Mesothelial cell of epicardium (in vitro differentiated cells): ENCODE measurements at regions not wholly inside any gene's neighbourhood (a gene's known extent, or its start where the extent isn't known, plus 50 kb on each side); places are given as distances from the start of the nearest gene placed in this dataset.

Source experiments
- DNase-seq, 2 experiments: peaks; one replicate each; pipeline ENCODE4 v3.0.0; 2021; ENCODE audit warnings: low spot score in 2 of 2; ENCODE audit not compliant: unreplicated experiment in 2 of 2
- H3K27ac Mint-ChIP-seq: 2 replicates; pipeline ENCODE4 v1.8.0; 2021; ENCODE audit warnings: mixed read lengths
- H3K27me3 Mint-ChIP-seq: 2 replicates; pipeline ENCODE4 v1.8.0; 2021; ENCODE audit warnings: low read depth, mixed read lengths
- H3K36me3 Mint-ChIP-seq: 2 replicates; pipeline ENCODE4 v1.8.0; 2021; ENCODE audit warnings: mixed read lengths
- H3K4me1 Mint-ChIP-seq: 2 replicates; pipeline ENCODE4 v1.8.0; 2021; ENCODE audit warnings: mixed read lengths
- H3K4me3 Mint-ChIP-seq: 2 replicates; pipeline ENCODE4 v1.8.0; 2021; ENCODE audit warnings: mild to moderate bottlenecking, moderate library complexity, mixed read lengths
- H3K9me3 Mint-ChIP-seq: 2 replicates; pipeline ENCODE4 v1.8.0; 2021; ENCODE audit warnings: mixed read lengths
- CTCF ChIP-seq: fragments of 200-600 bp; sonication (generic); IDR thresholded peaks from one replicate; pipeline ENCODE4 v1.5.0; 2021; ENCODE audit warnings: antibody characterized with exemption; ENCODE audit not compliant: unreplicated experiment

GRCh38 chr3:124428372-124429128 is 301.7 kb upstream of the UMPS start:
- H3K27ac Mint-ChIP-seq, result no peak overlapping the region
- peaks cover 34% of the 10 kb centered on the region for H3K36me3 Mint-ChIP-seq
- no peak for DNase-seq
- peaks cover 72% of the 10 kb centered on the region for H3K27me3 Mint-ChIP-seq
- H3K4me1 Mint-ChIP-seq, result peaks cover 5% of the 10 kb centered on the region
- TF ChIP-seq CTCF, result no peak
- H3K4me3 Mint-ChIP-seq, result no peak overlapping the region
- no peaks in the 10 kb centered on the region for H3K9me3 Mint-ChIP-seq

- peaks cover 36% of the 10 kb centered on the region for H3K36me3 Mint-ChIP-seq
- no peaks in the 10 kb centered on the region for H3K9me3 Mint-ChIP-seq
Observed at GRCh38 chr3:124429129-124429815, 301.0 kb upstream of the UMPS start.

GRCh38 chr3:124431331-124431994 is 298.8 kb upstream of the UMPS start:
- Mint-ChIP-seq H3K27ac (no peak overlapping the region), H3K9me3 (peaks cover 11% of the 10 kb centered on the region), H3K27me3 (peaks cover 64% of the 10 kb centered on the region), H3K36me3 (peaks cover 44% of the 10 kb centered on the region), H3K4me1 (peaks cover 5% of the 10 kb centered on the region), H3K4me3 (no peak overlapping the region)
- TF ChIP-seq CTCF, result no peak
- no peak for DNase-seq

More at GRCh38 chr3:124429129-124429815, 301.0 kb upstream of the UMPS start:
- DNase-seq, result no peak
- Mint-ChIP-seq H3K27me3 (peaks cover 73% of the 10 kb centered on the region), H3K4me3 (no peak overlapping the region), H3K27ac (no peak overlapping the region), H3K4me1 (peaks cover 5% of the 10 kb centered on the region)
- TF ChIP-seq CTCF, result no peak

DNA sequence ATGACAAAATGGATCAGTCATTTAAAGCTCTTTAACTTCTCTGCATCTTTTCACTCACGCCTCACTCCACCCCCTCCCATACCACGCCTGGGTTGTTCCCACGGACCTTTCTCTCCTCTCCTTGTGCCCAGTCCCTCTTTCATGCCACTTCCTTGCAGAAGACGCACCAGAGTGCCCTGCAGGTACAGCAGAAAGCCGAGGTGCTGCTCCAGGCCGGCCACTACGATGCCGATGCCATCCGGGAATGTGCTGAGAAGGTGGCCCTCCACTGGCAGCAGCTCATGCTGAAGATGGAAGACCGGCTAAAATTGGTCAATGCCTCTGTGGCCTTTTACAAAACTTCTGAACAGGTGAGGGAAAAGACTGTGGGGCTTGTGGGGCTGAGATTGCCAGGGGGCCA is 296.1 kb upstream of the UMPS start:
- no peak overlapping the region for H3K4me3 Mint-ChIP-seq
- no peak for DNase-seq

DNA sequence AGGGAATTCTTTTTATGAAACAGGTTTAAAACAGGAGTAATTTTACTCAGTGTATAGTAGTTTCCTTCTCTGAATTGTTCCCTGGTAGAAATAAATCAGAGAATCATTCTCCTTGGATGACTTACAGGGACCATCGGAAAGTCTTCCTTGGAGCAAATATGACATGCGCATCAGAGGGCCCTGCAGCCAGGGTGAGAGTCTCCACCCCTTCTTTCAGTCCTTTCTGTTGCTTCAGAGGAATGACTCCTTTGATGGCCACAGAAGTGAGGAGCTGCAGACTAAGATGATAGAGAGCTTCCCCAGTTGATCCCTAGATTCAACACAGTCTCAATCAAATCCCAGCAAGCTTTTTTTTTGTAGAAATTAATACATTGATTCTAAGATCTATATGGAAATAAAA is 294.8 kb upstream of the UMPS start:
- no peak for TF ChIP-seq CTCF
- no peak overlapping the region for H3K27ac Mint-ChIP-seq
- H3K4me3 Mint-ChIP-seq, result no peak overlapping the region
- peaks cover 11% of the 10 kb centered on the region for H3K9me3 Mint-ChIP-seq
- peaks cover 3% of the 10 kb centered on the region for H3K4me1 Mint-ChIP-seq
- H3K36me3 Mint-ChIP-seq, result peaks cover 43% of the 10 kb centered on the region
- no peak for DNase-seq
- peaks cover 39% of the 10 kb centered on the region for H3K27me3 Mint-ChIP-seq

More for the DNA sequence above, 296.1 kb upstream of the UMPS start:
- Mint-ChIP-seq H3K4me1 (peaks cover 4% of the 10 kb centered on the region), H3K9me3 (peaks cover 11% of the 10 kb centered on the region), H3K27ac (no peak overlapping the region), H3K36me3 (peaks cover 46% of the 10 kb centered on the region), H3K27me3 (peaks cover 47% of the 10 kb centered on the region)
- TF ChIP-seq CTCF, result no peak
